Activated CD4-positive, alpha-beta T cell treated with anti-CD3 and anti-CD28 coated beads, Interleukin-2, amount 50 U/mL, for 48 hours (primary cell): ENCODE measurements at regions not wholly inside any gene's neighbourhood (a gene's known extent, or its start where the extent isn't known, plus 50 kb on each side); places are given as distances from the start of the nearest gene placed in this dataset.
"Not testable (repeated sequence)": the region's sequence is repeated elsewhere in the genome, so short reads cannot be mapped to it uniquely, and the experiment has no call there.

Experiments used
- DNase-seq, 2 experiments: peaks; one replicate each; pipeline ENCODE4 v3.0.0-alpha.2; 2020

DNA sequence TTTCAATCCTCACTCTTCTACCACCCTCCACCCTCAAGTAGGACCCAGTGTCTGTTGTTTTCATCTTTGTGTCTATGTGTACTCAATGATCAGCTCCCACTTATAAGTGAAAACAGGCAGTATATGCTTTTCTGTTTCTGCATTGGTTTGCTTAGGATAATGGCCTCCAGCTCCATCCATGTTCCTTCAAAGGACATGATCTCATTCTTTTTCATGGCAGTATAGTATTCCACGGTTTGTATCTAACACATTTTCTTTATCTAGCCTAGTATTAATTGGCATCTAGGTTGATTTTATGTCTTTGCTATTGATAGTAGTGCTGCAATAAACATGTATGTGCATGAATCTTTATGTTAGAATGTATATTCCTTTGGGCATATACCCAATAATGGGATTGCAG is 259.8 kb upstream of the KIF2A start:
- no peak for DNase-seq

DNA sequence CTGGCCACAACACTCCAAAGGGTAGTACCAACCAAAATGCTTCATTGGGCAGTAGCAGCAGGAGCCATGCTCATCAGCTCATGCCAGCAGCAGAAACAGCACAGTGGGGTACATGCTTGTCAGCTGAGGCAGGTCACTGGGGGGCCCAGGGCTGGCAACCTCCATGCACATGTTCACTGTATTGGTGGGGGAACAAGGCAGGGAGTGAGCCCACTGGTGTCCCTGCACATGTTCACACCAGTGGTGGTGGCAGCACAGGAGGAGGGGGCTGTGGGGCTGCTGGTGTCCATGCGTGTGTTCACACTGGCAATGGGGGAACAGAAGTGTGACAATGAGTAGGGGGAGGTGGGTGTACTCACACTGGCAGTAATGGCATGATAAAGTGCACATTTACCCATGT is 254.3 kb upstream of the KIF2A start:
- no peak for DNase-seq

DNA sequence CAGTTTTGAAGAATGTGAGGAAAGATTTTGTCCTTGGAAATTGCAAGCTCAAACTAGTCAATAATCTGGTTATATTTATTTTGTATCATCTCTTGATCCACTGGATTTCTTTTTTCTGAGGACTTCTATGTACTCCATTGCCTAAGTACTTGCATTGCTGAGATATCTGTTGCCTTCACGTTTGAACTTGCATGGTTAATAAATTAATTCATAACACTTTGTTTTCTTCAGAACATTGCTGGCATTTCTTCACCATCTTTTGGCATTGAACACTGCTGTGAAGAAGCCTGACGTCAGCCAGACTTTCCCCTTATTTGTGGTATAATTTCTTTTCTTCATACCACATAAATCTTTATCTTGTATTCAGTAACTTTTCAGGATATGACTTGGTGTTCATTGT is 246.0 kb upstream of the KIF2A start:
- no peak for DNase-seq

DNA sequence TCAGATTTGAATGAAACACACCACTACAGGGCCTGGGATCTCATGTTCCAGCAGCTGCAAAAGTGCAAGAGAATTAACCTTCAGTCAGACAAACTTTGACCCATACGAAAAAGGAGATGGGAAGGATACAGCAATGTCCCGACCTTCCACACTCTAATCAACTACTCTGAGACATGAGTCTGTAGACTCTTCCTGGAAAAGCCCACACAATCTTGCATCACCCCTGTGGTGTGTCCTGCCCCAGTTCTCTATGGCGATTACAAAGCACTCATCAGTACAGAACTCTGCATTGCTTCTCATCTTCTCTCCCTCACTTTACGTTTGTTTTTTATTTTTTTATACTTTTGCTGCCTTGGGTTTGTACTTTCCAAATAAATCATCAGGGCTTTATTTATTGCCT is 241.0 kb upstream of the KIF2A start:
- no peak for DNase-seq

DNA sequence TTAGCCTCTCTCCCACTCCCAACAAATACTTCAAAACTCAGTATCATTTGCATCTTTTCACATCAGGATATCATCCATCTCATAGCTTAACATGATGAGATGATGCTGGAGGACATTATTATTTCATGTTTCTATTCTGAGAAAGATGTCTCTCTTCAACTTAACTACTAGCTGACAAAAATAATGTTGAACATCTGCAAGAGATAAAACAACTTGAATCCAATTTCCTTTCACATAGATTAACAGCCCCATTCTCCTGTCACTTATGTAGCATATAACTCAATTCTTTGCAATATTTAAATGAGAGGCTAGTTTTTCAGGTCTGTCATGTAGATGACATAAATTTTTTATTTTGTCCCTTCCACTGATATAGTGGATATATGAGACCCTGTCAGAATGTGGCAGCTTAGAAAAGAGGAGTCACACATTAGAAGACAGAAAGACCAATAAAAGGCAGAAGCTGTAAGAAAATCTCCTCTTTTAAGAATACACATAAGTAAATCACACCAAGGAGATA is 239.2 kb upstream of the KIF2A start:
- no peak for DNase-seq

DNA sequence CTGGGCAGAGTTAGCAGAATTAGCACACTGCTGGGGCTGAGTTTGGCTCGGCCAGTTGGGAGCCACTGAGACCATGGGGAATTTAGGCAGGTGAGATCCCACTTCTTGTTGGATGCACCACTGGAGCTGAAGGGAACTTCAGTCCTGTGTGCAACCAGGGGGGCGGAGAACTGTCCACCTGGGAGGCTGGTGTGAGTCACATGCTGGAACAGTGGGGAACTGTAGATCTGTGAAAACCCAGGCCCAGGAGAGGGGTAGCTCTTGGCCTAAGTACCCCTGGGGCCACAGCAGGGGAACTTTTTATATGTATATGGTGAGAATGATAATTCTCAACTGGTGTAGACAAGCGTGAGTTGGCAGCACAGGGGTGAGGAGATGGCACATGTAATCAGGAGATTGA is 237.5 kb upstream of the KIF2A start:
- no peak for DNase-seq

DNA sequence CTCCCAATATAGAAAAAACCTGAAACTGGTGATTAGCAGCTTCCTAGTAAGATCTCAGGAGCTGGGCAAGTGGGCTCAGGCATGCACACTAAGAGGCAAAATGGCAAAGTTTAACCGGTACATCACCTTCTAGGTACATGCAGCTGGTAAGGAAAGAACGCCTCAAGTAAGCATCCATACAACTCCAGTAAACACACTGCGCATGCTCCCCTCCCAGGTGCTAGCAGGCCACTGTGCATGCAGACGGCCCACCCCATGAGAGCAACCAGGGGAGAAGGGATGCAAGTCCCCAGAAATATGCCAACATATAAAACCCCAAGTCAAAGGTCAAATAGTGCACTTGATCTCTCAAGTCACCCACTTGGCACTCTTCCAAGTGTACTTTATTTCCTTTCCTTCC is 228.6 kb upstream of the KIF2A start:
- DNase-seq = no peak

DNA sequence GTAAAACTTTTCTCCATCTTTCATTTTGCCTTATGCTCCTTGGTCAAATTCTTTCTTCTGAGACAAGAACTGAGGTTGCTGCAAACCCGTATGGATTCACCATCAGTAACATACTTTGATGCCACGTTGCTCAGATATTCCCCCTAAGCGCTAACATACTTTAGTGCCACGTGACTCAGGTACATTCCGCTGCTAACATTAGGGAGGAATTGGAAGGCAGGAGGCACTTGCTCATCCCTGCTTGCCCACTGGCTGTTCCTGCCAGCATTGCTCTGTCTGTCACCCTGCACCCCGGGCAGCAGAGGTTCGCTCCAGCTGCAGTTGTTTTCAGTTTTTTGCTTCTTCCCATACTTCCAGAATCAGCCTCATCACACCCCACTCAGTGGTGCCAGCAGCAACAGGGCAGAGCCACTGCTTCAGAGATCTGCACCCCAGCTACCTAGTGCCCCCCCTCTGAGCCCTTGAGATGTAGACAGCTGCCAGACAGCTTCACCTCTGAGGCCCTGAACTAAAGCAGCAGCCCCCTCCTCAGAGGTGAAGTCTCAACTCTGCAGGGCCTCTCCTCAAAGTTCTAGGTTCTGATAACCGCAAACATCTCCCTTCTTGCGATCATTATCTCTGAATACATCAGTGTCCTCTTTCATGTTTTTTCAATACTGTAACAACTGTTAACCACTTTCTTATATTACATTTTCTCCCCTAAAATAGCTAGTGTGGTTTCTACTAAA is 228.0 kb upstream of the KIF2A start:
- no peak for DNase-seq

DNA sequence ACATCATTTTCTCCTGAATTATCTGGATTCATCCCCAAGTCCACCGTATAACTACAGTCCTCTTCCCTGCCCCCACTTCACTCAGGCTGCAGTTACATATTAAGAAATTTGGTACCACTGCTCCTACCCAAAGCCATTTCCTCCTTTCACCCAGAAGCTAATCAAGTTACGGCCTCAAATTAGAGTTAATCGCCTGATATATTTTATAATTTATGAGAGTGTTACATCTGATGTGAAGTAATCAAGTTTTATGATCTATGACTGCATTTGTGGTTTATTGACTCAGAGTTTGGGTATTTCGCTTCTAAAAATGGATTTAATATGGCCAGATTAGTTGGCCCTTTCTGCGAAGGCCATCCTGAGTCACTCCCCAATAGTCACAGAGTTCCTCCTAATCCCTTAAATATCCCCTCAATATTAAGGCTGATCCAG is 223.6 kb upstream of the KIF2A start:
- DNase-seq = no peak

DNA sequence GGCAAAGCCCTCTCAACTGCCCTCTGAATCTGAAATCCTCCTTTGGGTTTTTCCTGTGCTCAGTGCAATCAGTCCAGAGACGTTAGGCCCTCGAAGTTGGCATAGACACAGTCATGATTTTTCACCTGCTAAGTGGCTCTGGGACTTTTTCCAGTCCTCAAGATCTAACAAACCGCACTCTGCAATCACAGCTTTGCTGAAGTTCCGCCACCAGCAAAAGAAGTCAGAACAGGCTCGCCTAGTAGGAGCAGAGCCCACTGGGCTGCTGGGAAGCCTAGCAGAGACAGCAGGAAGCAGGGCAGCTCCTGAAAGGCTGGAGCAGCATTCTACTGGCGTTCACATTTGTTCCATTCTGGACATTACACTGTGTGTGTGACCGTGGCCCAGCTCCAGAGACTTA is 222.8 kb upstream of the KIF2A start:
- DNase-seq = no peak

DNA sequence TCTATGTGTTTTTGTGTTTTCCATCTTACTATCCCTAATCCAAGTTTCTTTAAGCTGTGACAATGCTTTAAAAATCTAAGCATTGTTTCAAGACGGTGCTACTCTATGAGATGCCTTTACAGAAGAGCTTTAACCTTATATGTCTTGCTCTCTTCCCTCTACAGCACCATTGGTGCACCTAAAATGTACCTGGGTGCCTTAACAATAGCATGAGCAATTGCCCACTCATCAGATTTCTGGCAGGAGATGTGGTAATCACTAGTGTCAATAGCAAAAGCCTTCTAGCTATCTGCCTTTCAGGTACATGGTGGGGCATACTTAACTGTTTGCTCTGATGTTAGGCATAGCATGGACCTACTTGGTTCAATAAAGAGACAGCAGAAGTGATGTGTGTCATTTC is 222.3 kb upstream of the KIF2A start:
- no peak for DNase-seq

DNA sequence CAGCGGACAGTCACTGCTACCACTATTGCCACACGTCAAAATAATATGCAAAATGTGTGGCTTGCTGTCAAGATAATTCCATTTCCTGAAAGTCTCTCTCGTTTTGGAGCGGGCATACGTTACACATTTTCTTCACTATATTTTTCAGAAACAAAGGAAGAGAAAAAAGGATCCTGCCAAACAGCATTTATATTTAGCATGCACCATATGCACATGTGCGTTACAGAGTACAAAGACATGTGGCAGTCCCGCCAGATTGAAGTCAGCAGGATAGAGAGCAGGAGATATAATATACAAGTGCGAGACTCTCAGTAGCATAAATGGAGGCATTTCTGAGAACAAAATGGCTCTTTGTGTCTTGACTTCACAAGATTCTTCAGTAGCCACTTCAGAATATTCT is 221.6 kb upstream of the KIF2A start:
- no peak for DNase-seq

DNA sequence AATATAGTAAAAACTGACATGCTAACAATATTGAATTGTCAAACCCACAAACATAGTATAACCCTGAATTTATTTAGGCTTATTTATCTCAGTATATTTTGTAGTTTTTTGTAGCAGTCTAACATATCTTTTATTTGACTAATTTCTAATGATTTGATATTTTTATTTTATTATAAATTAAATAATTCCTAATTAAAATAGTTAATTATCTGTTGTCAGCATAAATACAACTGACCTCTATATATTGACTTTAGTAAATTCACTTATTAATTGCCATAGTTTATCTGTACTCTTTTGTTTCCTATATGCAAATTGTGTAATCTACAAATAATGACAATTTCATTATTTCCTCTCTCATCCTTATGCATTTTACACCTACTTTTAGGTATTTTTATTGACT is 215.1 kb upstream of the KIF2A start:
- DNase-seq = no peak

DNA sequence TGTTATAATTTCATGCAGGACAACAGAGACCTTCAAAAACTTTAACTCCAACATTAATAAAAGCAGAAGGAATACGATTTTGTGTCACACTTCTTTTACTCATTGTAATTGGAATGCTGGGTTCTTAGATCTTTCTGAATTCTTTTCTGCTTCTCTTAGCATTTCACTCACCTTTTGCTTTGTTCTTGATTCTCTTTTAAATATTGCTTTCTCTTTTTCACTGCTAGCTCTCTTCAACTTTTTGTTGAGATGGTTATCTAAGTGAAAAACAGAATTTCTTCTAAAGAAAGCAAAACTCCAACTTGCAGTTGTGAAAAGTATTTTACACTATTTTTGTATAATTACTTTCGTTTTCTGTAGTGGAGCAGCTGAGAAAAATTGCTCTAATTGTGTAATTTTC is 212.6 kb upstream of the KIF2A start:
- DNase-seq = no peak

DNA sequence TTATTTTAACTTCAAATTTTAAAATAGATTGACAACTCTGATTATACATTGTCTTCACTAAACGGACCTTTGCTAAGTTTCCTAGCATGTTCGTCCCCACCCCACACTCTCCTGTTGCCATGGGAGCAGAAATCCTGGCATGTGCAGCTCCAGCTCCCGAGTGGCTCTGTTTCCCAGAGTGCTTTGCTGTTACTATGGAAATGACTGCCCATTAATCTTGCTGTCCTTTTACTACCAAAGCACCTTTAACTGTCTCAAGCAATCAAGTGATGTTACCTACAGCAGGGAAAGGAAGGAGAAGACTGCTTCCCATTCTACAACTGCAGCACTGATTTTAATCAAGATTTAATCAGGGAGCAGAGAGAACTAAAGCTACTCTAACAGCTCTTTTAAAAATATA is 212.0 kb upstream of the KIF2A start:
- no peak for DNase-seq

DNA sequence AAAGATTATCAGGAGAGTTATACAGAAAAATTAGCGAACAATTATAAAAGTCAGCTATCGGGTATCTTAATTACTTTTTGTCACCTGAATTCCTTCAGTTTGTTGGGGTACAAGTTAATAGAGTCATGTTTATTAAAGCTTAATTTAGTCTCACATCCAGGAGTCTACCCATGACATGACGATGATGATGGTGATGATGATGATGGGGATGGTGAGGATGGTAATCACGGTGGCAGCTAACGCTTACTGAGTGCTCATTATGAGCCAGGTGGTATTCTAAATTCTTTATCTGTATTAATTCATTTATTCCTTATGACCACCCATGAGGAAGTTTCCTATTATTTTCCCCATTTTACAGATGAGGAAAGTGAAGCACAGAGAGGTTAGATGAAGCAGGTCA is 208.6 kb upstream of the KIF2A start:
- DNase-seq = no peak

DNA sequence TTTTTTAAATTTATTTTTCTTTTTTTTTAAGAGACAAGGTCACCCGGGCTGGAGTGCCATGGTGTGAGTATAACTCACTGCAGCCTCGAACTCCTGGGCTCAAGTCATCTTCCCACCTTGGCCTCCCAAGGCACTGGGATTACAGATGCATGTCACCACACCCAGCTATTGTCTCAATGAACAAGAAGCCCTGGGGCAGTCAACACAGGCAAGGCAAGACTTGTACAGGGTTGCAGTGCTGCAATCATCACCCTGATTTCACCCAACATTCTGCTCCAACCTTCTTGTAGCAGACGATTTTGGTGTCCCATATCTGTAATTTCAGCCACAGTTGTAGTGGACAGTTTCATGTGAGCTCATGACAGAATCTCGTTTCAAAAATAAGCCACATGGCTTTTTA is 205.8 kb upstream of the KIF2A start:
- DNase-seq = no peak

DNA sequence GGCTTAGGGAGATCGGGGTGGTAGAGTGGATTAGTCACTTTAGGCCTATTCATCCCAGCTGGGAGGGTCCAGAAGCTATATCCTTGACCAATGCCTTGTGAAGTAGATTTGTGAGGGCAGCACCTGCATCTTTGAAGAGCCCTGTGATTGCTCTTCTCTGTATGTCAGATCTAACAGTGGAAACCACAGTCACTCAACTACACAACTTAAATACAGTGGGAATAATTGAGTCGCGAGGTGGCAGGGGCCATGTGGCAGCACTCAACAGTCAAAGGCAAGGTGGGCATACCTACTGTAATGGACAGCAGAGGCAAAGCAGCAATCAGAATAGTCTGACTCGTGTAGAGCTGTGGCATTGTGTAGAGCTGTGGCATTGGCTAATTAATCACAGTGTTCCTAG is 202.1 kb upstream of the KIF2A start:
- not testable (repeated sequence) for DNase-seq

DNA sequence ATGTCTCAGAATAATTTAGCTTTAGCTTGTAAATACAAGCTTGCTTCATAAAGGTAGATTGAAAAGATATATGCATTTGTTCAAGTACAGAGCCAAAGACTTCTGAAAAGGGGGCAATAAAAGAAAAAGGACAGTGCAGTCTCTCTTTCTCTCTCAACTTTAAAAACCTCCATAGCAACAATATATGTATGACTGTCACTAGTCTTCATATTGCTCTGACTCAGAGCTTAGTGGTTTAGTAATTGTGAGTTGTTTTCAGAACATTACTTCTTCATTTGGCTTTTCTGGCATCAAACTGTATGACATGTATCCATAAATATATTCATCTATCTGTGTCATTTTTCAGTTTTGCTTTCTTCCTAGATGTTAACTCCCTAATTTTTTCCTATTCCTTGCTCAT is 194.6 kb upstream of the KIF2A start:
- no peak for DNase-seq

DNA sequence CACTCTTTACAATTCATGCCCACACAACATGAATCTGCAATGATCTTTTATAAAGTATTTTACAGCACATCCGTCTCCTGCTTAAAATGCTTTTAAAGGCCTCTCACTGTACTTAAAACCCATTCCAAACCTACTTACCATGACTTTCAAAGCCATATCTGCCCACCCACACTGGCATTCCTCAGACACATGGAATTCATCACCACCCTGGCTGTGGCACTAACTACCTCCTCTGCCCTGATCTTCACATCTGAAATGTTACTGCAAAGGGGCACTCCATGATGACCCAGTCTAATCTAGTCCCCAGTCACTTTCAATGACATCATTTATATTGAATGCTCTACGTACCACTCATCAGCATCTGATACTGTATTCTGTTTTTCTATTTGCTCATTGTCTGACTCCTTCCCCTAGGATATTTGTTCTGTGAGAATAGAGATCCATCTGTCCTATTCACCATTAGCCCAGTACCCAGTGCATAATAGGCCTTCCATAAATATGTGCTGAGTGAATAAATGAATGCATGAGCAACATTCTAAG is 193.2 kb upstream of the KIF2A start:
- no peak for DNase-seq

DNA sequence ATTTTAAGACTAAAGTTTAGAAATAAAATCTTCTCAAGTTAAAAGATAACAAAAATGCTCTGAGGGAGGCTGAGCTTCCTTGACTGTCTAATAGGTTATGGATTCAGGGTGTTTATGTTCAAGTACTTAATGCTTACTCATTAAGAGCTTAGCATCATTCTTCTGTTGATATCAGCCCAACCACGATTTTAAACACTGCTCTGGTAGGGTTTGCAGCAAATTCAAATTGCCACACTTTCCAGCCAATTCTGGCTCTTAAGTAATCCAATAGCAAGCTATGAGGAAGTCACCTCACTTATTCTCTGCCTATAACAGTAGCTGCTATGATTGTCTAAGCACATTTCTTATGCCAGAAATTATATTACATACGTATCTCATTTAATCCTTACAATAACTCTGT is 191.0 kb upstream of the KIF2A start:
- DNase-seq = no peak

DNA sequence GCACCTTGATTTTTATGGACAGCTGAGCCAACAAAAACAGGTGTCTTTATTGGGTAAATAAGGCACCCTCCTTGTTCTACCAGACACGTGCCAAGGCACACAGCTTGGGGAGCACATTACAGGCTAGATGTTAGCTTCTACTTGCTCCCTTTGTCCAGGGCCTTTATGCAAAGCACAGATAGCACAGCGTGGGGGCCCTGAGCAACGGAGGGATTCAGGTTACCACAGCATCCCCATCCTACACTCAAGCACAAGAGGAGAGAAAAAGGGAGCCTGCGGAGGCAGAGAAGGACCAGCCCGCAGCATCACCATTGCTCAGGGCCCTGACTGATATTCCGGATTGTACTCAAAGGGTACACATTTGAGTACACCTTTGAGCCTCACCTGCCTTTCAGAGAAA is 181.7 kb upstream of the KIF2A start:
- DNase-seq = no peak

DNA sequence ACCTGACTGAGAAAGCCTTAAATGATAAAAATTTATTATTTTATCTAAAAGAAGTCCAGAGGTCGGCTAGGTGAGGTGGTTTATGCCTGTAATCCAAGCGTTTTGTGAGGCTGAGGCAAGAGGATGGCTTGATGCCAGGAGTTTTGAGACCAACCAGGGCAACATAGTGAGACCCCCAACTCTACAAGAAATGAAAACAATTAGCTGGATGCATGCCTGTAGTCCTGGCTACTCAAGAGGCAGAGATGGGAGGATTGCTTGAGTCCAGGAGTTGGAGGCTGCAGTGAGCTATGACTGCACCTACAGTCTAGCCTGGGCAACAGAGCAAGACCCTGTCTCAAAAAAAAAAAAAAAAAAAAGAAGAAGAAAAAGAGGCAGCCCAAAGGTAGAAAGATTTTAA is 179.9 kb upstream of the KIF2A start:
- no peak for DNase-seq

DNA sequence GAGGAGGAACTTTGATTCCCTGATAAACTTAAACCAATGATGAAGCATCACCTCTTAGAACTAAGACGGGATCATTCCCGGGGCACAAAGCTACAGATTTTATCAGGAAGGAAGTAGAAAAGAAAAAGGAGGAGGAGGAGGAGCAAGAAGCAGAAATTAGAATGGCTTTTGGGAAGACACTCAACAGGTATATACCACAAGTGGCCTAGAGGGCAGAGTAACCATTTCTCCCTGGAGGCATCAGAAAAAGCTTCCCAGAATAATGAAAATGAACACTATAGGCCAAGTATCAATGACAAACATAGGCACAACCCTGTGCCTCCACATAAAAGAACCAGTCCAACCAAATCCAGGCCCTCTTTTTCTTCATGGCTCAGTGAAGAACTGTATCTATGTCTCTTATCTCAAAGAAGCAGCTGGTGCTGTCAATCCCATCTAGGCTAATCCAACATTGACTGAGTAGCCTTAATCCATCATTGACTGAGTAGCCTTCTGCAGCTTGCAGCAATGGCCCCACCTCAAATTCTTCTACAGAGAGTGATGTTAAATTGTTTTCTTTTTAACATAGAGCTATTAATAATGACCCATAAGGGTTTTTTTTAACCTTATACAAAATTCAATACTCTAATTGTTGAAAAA is 178.8 kb upstream of the KIF2A start:
- DNase-seq = no peak

DNA sequence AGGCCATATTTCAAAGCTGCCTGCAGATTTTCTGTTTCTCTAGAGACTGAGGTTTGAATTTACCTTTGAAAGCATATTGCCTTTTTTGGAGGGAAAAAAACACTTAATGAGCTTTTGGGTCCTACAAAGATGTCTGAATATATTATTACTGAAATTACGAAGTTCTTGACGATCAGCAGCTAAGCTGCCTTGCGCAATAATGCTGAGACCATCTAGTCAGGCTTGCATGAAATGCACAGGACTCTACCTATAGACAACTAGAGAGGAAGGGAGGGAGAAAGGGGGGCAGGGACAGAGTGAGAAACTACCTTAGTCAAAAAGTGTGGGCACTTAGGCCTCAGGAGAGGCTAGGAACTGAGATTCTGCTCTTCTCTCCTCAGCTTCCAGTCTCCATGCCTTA is 175.9 kb upstream of the KIF2A start:
- no peak for DNase-seq
